D721Med (cell line): ENCODE measurements at regions not wholly inside any gene's neighbourhood (a gene's known extent, or its start where the extent isn't known, plus 50 kb on each side); places are given as distances from the start of the nearest gene placed in this dataset.
A peak's percentile ranks its signal among the peaks of the same experiment; 100 is the strongest.

ENCODE experiments used
- DNase-seq: peaks from one replicate; pipeline ENCODE4 v3.0.0; 2011; ENCODE audit warnings: low spot score; ENCODE audit not compliant: insufficient read length
- FAIRE-seq: peaks from 2 replicates; lab custom pipeline; 2011; peaks lifted over from hg19 to GRCh38; lab: Jason Lieb, UNC
- CTCF ChIP-seq: IDR thresholded peaks from 2 replicates; pipeline ENCODE4 v1.5.1; 2012; ENCODE audit warnings: mild to moderate bottlenecking, control low read depth; ENCODE audit not compliant: insufficient read depth; ENCODE audit errors: missing control alignments

DNA sequence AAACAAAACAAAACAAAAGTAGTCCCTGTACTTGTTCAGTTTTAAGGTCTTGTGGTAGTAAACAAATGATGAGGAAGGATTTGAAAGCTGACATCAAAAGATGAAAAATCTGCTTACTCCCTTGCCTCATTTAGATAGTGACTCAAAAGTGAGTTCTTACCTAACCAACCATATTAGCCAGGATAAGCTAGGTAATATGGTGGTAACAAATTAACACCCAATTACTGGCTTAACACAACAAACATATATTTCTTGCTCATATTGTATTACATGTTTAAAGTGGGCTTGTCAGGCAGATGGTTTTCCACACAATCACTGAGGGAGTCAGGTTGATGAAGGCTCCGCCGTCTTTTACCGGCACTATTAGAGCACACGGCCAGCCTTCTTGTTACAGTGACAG, 189.7 kb downstream of the PPARGC1A start:
- DNase-seq (no peak), FAIRE-seq (no peak)
- TF ChIP-seq CTCF, result no peak

DNA sequence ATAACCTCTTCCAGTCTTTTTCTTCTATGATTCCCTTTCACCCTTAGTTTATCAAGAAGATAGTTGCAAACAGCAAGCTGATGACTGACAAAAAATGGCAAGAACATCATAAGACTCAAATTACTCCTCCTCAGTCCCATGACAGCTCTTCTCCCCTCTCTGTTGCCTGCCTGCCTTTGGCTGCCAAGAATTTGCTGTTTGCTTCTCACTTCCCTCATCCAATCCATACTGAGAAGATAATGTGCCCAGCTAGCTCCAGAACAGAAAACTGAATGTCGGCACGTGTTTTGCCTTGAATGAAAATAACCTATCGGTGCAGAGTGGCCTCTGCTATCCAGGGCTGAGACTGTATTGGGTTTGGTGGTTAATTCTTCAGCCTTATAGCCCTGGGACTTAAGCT, 192.1 kb downstream of the PPARGC1A start:
- TF ChIP-seq CTCF, result no peak
- DNase-seq (no peak), FAIRE-seq (no peak)

DNA sequence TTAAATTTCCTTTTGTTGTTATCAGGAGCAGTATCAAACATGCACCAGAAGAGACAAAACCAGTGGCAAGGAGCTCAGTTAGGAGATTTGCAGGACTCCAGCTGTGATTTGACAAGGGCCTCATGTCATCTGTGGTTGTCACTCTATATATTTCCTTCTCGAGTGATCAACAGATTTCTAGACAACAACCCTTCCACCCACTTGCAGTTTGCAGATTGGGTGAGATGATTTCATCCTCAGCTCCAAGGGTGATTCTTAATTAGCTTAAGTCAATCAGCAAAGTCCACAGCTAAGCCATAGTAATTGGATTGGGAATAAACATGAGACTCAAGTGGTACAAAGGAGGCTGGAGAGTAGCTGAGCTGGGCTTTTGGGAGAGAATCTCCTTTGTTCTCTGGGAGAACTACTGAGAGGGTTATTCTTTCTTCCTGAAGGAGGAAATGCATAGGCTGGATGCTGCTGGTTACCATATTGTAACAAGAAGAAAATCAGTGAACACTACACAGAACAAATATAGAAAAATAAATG, 192.8 kb downstream of the PPARGC1A start:
- DNase-seq (no peak), FAIRE-seq (peak; percentile 92)
- no peak for TF ChIP-seq CTCF

GRCh38 chr4:23686169-23686897, 203.5 kb downstream of the PPARGC1A start:
- FAIRE-seq (no peak), DNase-seq (no peak)
- TF ChIP-seq CTCF, result no peak

- no peak for TF ChIP-seq CTCF
- no peak for FAIRE-seq
- DNase-seq, result no peak
These were observed 204.4 kb downstream of the PPARGC1A start for GRCh38 chr4:23685471-23685870.

DNA sequence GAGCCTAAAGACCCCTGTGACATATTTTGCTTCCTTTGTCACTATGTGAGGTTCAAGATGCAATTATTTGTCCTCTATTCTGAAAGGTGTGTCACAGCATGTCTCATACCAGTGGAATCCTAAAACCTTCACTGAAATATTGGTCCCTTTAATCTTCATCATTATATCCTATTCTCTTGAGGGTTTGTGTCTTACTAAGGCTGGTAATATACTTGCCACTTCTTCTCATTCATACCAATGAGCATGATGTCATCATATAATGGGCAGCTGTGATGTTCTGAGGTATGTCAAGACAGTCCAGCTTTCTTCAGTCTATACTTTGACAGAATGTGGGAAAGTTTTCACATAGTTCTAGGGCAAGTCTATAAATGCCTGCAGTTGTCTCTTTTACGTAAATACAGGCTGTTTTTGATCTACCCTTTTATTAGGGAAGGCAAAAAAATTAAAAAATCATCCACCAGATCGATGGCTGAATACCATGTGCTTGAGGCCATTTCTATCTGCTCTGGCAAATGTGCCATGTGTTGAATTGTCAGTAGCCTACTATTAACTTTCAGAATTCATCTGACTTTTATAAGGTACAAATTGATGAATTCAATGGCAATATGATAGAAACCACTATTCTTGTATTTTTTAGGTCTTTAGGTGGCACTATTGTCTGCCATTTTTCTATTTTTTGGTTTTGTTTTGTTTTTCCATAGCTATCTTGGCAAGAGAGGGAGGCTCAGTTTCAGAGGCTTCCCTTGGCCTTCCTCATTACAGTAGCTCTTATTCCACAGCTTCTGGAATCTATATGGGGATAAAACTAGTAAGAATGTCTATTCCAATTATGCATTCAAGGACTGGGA, 209.0 kb downstream of the PPARGC1A start:
- FAIRE-seq (no peak), DNase-seq (no peak)
- peak; percentile 30 for TF ChIP-seq CTCF
